Hepatocyte (in vitro differentiated cells): ENCODE measurements at regions not wholly inside any gene's neighbourhood (a gene's known extent, or its start where the extent isn't known, plus 50 kb on each side); places are given as distances from the start of the nearest gene placed in this dataset.

Experiments used
- CTCF ChIP-seq: fragments of 200-600 bp; sonication (generic); IDR thresholded peaks from 2 replicates; pipeline ENCODE4 v1.5.1; 2016; ENCODE audit warnings: antibody characterized with exemption, mild to moderate bottlenecking; ENCODE audit not compliant: poor library complexity
- EZH2 ChIP-seq: fragments of 200-600 bp; sonication (generic); IDR thresholded peaks from 2 replicates; pipeline ENCODE4 v1.6.1; 2016; ENCODE audit warnings: antibody characterized with exemption, mild to moderate bottlenecking, borderline replicate concordance
- EZH2phosphoT487 ChIP-seq: fragments of 200-600 bp; sonication (generic); IDR thresholded peaks from one replicate; pipeline ENCODE4 v1.6.1; 2018; ENCODE audit warnings: antibody characterized with exemption, mild to moderate bottlenecking, low read depth, moderate library complexity; ENCODE audit not compliant: unreplicated experiment, severe bottlenecking

- TF ChIP-seq CTCF (no peak), EZH2 (no peak), EZH2phosphoT487 (no peak)
Measured at GRCh38 chr6:54493138-54493537, 184.9 kb downstream of the TINAG start.
